GM18508 (cell line): ENCODE measurements at regions not wholly inside any gene's neighbourhood (a gene's known extent, or its start where the extent isn't known, plus 50 kb on each side); places are given as distances from the start of the nearest gene placed in this dataset.
"Not testable (repeated sequence)": the region's sequence is repeated elsewhere in the genome, so short reads cannot be mapped to it uniquely, and the experiment has no call there.

Experiments
- ATAC-seq: cut with Tn5 transposase; IDR thresholded peaks from one replicate; pipeline ENCODE4 v1.9.1; 2021; ENCODE audit warnings: moderate number of reproducible peaks; ENCODE audit not compliant: insufficient read depth, unreplicated experiment

GRCh38 chr5:106321242-106321641 is 1349.5 kb downstream of the EFNA5 start:
- ATAC-seq = no peak

- ATAC-seq = no peak
These were observed 1356.4 kb downstream of the EFNA5 start for GRCh38 chr5:106314221-106314824.

GRCh38 chr5:106312360-106312759 is 1358.4 kb downstream of the EFNA5 start:
- no peak for ATAC-seq

- ATAC-seq = no peak
These were observed 1359.4 kb downstream of the EFNA5 start for GRCh38 chr5:106311230-106311915.

GRCh38 chr5:106307265-106307664 is 1363.5 kb downstream of the EFNA5 start:
- ATAC-seq = no peak

- no peak for ATAC-seq
These were observed 1364.3 kb downstream of the EFNA5 start for GRCh38 chr5:106306313-106307028.

GRCh38 chr5:106303911-106304310 is 1366.8 kb downstream of the EFNA5 start:
- ATAC-seq = no peak

GRCh38 chr5:106292654-106293053 is 1378.1 kb downstream of the EFNA5 start:
- no peak for ATAC-seq

- ATAC-seq = no peak
These were observed 1379.9 kb downstream of the EFNA5 start for GRCh38 chr5:106290841-106291240.

- ATAC-seq = no peak
These were observed 1381.8 kb downstream of the EFNA5 start for GRCh38 chr5:106288979-106289378.

- ATAC-seq = no peak
These were observed 1393.1 kb downstream of the EFNA5 start for GRCh38 chr5:106277540-106278096.

- no peak for ATAC-seq
These were observed 1401.4 kb downstream of the EFNA5 start for GRCh38 chr5:106269252-106269843.

- no peak for ATAC-seq
These were observed 1403.5 kb downstream of the EFNA5 start for GRCh38 chr5:106267256-106267655.

- ATAC-seq = no peak
These were observed 1408.3 kb downstream of the EFNA5 start for GRCh38 chr5:106262395-106262794.

- ATAC-seq = not testable (repeated sequence)
These were observed 1411.2 kb downstream of the EFNA5 start for GRCh38 chr5:106259431-106260090.

- ATAC-seq = no peak
These were observed 1412.1 kb downstream of the EFNA5 start for GRCh38 chr5:106258591-106259125.

GRCh38 chr5:106254784-106255183 is 1416.0 kb downstream of the EFNA5 start:
- ATAC-seq = no peak

- ATAC-seq = not testable (repeated sequence)
These were observed 1424.5 kb downstream of the EFNA5 start for GRCh38 chr5:106246044-106246745.

- no peak for ATAC-seq
These were observed 1429.3 kb downstream of the EFNA5 start for GRCh38 chr5:106241409-106241808.
